ENCODE measurements at regions not wholly inside any gene's neighbourhood (a gene's known extent, or its start where the extent isn't known, plus 50 kb on each side); places are given as distances from the start of the nearest gene placed in this dataset.

- no peak for TF ChIP-seq CEBPB (IDR thresholded peaks at IDR 0.05)
- no peak for TF ChIP-seq TCF12 (IDR thresholded peaks at IDR 0.05; ENCODE audit: low read depth)
- TF ChIP-seq EP300 (IDR thresholded peaks at IDR 0.05; ENCODE audit: borderline replicate concordance) = no peak
- no peak for TF ChIP-seq MAX (IDR thresholded peaks at IDR 0.05)
- TF ChIP-seq RAD21 (IDR thresholded peaks at IDR 0.05; ENCODE audit: low read depth) = no peak
- no peak for TF ChIP-seq CREB1 (IDR thresholded peaks at IDR 0.05; ENCODE audit: low read depth)
- no peak for TF ChIP-seq REST (IDR thresholded peaks at IDR 0.05; ENCODE audit: low read depth)
- no peak for TF ChIP-seq TAF1 (IDR thresholded peaks at IDR 0.05; ENCODE audit: low read depth)
- TF ChIP-seq YY1 (IDR thresholded peaks at IDR 0.05; ENCODE audit: low read depth) = no peak
- TF ChIP-seq EGR1 (IDR thresholded peaks at IDR 0.05) = no peak
Measured at GRCh38 chr7:18393465-18394118, 102.0 kb upstream of the HDAC9 start.

All from Ishikawa (cell line).